ENCODE measurements at regions not wholly inside any gene's neighbourhood (a gene's known extent, or its start where the extent isn't known, plus 50 kb on each side); places are given as distances from the start of the nearest gene placed in this dataset.

DNA sequence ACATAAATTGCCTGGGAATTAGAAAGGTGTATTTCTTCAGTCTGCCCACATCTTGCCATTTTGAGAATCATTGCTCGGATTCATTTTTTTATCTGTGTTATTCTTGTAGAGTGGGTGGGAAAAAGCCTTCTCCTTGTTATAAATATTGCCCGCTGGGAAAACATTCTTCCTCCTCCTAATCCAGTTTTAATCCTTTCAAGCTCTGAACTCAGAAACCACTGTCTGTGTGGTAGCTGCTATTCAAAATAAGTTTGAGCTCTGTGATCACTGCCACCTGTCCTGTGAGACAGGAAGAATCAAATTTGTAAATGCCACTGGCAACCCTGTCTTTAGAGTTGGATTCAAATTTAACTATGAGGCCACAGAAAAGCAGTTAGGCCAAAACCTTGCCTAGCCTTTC lies 1875.2 kb upstream of the PIK3C3 start:
- no peak for DNase-seq

DNA sequence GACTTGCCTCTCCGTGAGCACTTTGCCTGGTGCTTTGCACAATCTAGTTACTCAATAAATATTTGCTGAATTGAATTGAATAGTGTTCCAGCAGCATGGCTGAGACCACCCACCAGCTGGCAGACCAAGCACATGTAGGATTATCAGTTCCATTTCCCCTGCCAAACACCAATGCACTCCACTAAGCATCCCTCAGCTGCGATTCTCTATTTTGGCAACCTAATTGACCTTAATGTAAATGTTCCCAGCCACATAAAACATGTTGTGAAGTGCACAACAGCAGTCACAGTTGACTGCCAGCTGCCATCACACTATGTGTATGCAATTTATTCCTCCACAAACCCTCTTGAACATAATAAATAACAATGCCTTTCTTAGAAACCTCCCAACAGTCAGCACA lies 1879.4 kb upstream of the PIK3C3 start:
- no peak for DNase-seq

DNA sequence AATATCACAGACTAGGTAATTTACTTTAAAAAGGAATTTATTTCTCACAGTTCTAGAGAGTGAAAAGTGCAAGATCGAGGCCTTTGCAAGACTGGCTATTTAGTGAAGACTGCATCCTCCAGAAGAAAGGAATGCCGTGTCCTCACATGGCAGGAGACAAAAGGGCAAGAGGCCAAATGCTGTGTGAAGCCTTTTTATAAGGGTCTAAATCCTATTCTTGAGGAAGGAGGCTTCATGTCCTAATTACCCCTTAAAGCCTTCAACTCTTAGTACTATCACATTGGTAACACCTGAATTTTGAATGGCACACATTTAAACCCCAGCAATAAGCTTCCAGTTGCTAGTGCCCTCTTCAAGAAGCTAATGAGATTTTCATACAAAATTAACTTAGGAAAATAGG lies 1882.3 kb upstream of the PIK3C3 start:
- no peak for DNase-seq

DNA sequence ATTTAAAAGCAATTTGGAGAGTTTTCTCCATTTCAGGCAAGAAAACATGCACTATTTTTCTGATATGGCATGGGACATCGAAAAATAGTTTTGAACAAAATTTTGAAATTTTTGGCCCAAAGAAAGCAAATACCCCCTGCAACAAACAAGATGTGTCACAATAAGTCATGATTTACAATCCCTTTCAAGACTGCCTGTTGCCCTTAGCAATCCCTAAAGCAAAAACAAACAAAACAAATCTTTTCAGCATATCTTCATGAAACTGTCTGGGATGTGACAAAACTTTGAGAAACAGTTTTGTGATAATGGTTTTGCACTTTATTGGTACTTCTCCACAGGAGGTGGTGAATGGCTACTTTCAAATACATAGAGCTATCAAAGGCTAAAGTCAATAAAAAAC lies 1888.7 kb upstream of the PIK3C3 start:
- DNase-seq, result no peak

DNA sequence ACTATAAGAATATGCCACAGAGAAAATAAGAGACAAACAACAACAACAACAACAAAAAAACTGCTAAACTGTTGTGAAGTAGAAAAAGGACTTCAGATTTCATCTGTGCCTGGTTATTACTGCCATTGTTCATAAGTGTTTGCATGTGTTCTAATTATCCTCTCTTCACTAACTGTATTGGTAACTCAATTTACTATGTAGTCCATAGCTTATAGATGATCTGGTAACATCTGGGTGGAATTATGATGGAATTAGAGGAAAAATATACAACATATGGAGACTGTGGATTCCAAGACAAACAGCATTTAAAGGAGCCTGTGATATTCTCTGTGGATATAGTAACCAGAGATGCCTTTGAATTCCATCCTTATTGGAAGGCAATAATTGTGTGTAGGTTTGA lies 1891.5 kb upstream of the PIK3C3 start:
- no peak for DNase-seq

DNA sequence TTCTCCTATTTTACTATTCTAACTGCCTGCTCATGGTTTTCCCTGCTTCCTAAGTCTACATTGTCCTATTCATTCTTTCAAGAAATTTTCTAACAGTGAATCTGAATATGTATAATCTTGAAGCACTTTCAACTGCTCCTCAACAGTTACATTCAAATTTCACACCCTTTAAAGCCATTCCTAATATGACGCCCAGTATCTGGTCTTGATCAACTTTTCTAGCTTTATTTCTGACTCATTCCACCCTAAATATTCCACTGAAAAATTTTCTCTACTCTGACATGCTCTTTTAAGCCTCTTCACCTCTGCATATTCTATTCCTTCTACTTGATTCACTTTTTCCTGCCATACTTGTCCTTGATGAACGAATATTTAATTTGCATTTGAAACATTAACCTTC lies 1893.9 kb upstream of the PIK3C3 start:
- DNase-seq, result no peak

DNA sequence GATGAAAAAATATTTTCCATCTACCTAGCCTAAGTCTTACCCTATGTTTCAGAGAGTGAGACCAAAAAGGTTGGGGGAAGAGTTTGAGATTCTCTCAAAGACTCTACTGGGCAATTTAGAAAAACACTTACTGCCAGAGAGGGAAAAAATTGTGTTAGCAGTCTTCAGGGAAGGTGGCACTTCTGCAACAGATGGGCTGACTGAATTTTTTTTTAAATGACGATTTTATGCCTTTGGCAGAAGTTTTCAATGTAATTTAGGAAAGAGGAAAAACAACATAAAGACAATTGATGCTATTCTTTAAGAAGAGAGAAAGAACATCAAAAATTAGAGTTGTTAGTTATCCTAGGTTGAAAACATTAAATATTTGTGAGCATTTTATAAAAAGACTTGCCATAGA lies 1894.5 kb upstream of the PIK3C3 start:
- no peak for DNase-seq

DNA sequence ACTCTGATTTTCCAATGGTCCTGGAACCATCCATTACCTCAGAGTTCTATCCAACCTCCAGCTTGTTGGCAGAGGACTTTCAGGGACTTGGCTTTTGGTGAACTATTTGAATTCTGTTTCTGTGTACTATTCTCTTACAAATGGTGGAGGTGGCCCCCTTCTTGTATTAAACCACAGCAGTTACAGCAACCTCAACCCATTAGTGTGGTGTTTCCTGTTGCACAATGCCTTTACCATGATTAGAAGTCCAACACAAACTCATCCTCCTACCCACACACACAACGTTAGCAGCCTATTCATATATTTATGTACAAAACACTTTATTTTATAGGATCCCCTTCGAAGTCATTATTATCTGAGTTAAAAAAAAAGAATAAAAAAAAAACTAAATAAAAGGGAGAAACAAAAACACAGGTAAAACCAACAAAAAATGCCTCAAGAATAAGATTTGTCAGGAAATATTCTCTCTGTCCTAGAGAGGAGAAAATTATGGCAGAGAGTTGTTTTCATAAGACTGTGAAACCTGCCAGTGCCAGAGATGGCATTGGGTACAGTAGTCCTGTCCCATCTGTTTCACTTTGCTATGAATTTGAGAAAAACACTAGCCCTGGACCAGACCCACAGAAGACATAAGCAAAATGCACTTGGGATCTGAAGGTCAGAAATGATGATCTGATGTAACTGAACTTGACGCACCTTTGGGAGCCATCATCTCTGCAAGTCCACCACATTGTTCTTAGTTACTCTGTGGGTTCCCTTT lies 1896.0 kb upstream of the PIK3C3 start:
- no peak for DNase-seq

DNA sequence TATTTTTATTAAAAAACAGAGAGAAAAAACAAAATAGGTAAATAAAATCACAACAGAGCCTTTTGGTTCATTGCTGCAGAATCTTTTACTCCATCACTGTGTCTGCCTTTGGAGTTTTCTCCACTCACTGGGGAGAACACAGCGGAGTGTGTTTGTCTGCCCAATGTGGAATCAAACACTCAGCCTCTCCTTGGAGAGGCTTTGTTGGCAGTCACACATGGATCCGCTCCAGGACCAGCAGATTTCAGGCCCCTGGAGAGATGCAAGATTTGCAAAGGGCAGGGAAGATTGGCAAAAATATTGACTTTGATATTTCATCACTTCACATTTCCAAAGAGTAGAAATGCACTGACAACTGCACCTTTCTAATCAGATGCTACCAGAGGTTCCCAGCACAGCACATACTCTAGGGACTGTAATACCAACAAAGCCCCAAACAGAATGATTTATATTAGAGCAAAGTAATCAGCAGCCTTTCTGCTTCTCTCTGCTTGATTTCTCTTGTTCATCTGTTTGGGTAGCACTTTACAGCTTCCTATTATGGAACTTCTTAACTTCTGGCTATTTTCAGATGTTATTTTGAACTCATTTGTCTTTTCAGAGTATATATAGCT lies 1898.8 kb upstream of the PIK3C3 start:
- DNase-seq, result no peak

DNA sequence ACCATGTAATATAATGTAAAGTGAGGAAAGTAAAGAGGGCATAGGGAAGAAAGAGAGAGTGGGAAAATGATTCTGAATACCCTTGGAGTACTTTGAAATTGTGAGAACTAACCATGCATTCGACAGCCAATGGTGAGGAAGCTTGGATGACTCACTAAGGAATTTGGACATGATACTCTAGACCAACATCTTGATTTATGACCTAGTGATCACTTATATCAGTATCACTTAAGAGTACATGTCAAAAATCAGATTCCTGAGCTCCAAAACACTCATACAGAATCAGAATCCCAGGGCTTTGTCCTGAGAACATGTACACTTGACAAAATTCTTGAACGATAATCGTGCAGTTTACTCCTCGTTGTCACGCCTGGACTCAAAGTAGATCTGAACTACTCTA lies 1899.8 kb upstream of the PIK3C3 start:
- no peak for DNase-seq

DNA sequence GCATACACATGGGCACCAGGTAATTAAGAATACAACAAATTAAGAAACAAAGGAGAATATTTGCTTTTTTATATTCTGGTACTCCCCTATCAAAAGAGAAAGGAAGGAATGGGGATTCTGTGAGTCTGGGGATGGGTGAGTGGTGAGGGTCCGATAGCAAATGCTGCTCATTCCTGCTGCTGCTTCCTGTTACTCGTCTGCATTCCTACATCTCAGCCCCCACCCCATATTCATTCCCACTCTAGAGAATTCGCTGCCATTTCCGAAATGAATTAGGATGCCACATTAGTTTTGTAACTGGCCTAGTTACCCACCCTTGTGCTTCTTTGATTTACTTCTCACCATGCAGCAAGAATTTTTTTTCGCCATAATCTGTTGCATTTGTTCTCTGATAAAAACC lies 1905.3 kb upstream of the PIK3C3 start:
- no peak for DNase-seq

DNA sequence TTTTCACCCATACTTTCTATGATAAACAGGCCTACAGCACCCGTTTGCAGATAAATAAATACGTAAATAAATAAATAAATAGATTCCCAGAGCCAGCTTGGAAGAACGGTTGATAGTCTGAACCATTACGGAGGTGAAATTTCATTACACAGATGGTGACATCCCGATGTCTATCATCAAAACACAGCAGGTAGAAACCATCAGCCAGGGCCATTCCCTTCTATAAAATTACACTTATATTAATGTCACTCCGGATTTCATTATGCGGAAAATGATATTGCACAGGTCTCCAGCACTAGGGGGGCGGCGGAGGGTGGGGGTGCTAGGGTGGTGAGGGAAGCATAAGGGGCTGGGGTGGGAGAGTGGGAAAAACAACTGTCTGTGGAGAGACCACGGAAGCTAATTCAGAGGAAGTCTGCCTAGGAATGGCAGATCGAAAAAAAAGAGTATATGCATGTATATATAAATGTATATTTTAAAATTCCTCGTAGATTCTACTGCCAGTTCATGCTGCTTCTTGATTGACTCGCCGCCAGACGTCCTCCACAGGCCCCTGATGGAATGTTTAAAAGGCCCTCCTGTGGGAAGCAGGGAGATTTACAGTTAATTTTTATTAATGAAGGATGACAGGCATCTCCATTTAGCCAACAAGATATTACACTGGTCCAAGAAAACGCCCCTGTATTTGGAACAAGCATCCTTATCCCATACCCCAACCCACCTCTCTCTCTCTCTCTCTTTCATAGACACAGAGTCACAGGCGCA lies 1906.0 kb upstream of the PIK3C3 start:
- no peak for DNase-seq

DNA sequence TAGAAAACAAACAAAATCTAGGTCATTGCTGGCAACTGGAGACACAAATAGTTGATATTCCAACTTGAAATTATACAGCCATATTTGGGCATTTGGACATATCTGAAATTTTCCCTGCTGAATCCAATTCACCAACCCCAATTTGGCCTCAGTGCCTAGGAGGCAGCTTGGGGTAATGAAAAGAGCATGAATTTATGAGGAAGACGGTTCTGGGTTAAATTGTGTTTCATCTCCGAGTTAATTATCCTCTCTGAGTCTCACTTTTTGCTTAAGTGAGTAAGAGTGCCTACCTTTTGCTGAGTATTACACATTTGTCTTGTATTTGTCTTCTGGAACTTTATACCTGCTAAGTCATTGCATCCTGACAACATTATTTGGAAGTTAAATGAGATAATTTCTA lies 1906.8 kb upstream of the PIK3C3 start:
- no peak for DNase-seq

DNA sequence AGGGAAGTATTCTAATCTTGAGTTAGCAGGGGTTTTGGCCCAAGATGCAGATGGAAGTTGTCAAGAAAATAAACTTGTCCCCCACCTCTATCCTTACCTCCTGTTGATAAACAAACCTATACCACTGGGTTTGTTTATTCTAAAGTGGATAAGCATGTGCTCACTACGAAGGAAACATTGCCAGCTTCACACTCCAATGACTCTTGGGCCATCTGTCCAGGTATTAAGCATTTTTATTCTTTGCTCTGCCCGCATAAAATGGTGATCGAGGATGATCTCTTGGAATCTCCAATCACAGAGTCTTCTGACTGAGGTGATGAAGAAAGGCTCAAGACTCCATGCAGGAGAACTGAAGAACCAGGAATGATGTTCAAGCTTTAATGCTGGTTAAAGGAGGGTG lies 1908.4 kb upstream of the PIK3C3 start:
- no peak for DNase-seq

DNA sequence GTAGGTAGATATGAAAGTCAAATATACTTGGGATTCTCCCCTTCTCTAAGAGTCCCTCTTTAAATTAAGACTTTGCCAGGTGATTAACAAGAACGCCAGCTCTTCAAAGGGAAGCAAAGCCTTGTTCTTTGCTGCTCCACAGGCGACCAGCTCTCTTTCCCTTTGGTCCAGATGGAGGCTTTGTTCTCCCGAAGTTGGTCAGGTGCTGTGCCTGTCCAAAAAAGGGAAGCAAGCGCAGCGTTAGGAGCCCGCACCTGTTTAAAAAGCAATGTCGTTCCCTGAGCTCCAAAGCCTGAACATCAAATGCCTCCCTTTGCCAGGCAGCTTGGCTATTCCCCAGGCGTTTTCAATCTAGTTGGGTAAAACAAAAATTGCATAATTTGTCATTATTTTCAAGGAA lies 1913.1 kb upstream of the PIK3C3 start:
- no peak for DNase-seq

DNA sequence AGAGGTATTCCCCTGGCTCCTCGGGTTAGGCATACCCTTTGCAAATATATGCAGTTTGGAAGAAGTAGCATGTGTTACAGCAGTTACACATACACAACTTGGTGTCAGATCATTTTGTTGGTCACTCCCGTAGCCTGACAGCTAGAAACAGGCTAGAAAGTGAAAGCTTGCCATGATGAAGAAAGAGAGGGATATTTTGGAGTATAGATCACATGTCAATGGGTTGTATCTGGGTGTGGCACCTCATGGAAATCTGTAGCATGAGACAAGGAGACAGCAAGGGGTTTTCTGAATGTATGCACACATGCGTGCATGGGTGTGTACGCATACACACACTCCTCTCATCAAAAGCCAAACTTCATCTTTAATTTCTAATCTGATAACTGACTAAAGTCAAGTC lies 1914.5 kb upstream of the PIK3C3 start:
- DNase-seq, result no peak

DNA sequence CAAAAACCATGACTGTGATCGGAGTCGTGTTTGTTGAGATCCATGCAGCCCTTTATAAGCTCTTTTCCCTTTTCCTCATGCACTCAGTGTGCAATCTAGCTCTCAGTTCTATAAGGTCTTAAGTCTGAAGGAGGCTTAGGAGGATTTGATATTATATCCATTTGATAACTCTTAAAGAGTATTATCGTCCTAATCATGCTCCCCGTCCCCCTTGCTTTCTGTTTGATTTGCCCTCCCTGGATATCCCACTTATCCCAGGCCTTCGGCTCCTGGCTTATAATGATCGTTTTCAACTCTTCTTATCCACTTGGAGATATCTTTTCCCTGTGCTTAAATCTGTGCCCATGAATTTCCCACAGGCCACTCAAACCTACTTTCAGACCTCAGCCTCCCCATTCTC lies 1917.7 kb upstream of the PIK3C3 start:
- DNase-seq, result no peak

DNA sequence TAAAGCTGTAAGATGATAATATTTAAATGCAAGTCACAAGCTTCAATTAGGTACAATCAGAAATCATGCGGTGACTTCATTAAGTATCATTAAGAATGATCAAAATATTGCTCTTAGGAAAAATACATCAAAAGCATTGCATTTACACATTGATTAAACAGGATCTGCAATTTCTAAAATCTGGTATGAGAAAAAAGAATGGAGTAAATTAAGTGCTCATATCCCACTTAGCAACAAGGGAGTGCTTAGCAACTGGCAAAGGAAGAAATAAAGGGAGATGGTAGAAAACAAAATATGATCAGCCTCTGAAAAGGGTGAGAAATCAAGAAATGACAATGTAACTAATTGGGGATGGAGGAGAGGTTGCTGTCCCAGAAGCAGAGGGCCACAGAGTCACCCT lies 1918.2 kb upstream of the PIK3C3 start:
- DNase-seq, result no peak

DNA sequence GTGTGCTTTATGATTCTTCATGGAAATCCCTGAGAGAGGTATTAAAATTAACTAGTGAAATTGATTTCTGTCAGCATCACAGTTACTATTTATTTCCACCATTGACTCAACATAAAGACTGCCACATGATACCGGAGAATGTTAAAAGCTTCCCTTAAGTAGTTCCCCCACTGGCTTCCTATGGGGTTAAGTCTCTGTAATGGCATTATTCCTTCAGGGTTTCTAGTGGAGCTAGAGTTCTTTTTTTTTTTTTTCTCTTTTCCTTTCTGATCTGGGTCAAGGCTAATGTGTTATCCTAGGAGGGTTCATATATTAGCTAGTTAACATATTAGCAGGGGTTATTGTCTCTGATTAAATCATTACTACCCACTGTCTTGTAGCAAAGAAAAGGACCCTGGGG lies 1919.1 kb upstream of the PIK3C3 start:
- DNase-seq, result no peak

DNA sequence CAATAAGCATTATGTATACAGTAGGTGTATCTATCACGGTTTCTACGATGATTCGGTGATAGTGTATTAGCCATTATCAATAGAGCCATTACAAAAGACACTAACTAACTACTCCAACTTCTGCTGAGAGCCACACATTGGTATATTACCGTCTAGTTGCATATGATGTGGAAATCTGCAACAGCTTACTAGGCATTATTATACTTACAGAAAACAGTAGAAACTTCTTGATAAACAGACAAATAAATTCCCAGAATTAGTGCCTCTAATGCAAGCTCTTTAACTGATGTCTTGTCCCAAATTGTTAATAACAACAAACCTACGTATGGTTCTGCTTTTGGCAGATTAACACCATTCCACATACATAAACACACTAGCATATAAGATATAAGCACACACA lies 1923.0 kb upstream of the PIK3C3 start:
- DNase-seq, result no peak

DNA sequence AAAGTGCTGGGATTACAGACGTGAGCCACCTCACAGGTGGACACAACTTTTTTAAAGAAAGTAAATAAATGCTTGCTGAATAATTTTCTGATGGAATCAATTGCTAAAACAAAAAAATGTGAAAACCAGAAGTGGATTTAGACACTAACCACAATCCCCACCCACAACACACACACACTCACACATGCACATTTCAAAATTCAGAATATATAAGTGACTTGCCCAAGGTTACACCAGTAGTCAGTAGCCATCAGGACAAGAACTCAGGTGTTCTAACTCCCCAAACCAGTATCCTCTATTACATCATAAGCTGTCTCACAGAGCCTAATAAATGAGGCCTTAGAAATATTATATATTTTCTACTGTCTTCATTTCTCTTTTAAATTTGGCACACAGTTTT lies 1923.6 kb upstream of the PIK3C3 start:
- DNase-seq, result no peak

DNA sequence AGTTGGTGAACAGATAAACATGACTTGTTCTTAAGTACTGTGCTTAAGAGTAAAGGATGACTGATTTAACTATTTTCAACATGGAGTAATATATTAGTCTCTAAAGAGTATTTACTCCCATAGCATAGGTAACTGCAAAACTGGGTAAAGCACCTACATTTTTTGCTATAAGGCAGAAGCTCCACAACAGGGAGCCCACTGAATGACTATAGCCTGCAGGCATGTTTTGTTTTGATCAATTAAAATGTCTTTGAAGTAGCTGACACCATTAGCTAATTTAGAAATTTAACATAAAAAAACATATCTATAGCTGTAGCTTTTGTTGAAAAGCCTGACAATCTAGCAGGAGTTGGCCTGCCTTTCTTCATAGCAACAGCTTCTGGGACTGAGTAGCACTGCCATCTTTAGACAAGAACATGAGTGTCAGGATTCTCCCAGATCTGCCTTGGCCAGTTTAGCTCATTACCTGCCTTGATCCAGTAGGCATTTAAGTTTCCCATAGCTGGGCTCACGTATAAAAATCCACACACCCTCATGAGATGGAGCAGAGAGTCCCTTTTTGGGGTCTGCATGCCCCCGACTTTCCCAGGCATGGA lies 1935.1 kb upstream of the PIK3C3 start:
- no peak for DNase-seq

DNA sequence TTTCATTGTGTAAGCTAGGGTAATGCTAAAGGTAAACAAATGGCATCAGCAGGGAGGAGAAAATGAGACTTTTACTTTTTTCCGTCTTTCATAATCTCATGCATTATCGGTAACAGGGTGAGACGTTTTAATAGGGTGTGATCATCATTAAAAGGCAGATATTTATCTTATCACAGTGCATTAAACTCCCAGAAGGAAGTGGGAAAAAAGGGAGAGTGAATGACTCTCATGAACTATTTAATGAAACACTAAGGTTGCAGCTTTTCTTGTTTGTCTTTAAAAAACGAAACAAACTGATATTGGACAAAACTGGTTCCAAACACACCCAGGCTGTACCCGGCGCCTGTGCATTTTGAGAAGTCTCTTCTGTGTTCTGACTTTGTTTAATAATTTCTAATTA lies 1936.8 kb upstream of the PIK3C3 start:
- no peak for DNase-seq

DNA sequence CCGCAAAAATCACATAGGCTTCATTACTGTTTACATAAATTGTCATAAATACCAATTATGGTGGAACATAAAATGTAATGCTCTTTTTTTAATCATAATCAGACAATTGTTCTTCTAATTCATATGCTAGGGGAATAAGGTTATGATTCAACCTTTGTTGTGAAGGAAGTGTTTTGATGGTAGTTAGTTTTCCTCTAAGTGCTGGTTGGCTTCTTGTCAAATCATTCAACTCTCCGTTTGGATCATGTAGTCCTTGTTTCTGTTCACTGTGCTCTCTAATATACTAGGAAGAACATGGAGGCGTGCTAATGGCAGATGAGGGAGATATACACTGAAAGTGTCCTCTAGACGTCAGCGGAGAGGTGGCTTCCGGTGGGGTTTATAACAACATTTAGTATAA lies 1938.0 kb upstream of the PIK3C3 start:
- DNase-seq, result no peak
